Endodermal cell (in vitro differentiated cells): ENCODE measurements at regions not wholly inside any gene's neighbourhood (a gene's known extent, or its start where the extent isn't known, plus 50 kb on each side); places are given as distances from the start of the nearest gene placed in this dataset.
"Not testable (repeated sequence)": the region's sequence is repeated elsewhere in the genome, so short reads cannot be mapped to it uniquely, and the experiment has no call there.

Experiments used
- DNase-seq: peaks from one replicate; pipeline ENCODE4 v3.0.0-alpha.2; 2017
- H3K27ac ChIP-seq: 2 replicates; pipeline ENCODE4 v1.5.1; 2013; ENCODE audit warnings: mild to moderate bottlenecking, low read depth, low read length, moderate library complexity
- H3K27me3 ChIP-seq: 2 replicates; pipeline ENCODE4 v1.6.1; 2013; ENCODE audit warnings: mild to moderate bottlenecking, low read length, moderate library complexity; ENCODE audit not compliant: insufficient read depth, control insufficient read depth, poor library complexity, severe bottlenecking
- H3K36me3 ChIP-seq: 2 replicates; pipeline ENCODE4 v1.7.0; 2013; ENCODE audit warnings: mild to moderate bottlenecking, low read length, moderate library complexity; ENCODE audit not compliant: control insufficient read depth, insufficient read depth
- H3K4me1 ChIP-seq: one replicate; pipeline ENCODE4 v1.7.0; 2013; ENCODE audit warnings: low read length; ENCODE audit not compliant: control insufficient read depth, insufficient read depth
- H3K4me3 ChIP-seq: 2 replicates; pipeline ENCODE4 v1.5.1; 2013; ENCODE audit warnings: mild to moderate bottlenecking, low read length, moderate library complexity
- H3K9ac ChIP-seq: 2 replicates; pipeline ENCODE4 v1.6.1; 2013; ENCODE audit warnings: mild to moderate bottlenecking, low read length, moderate library complexity; ENCODE audit not compliant: poor library complexity, severe bottlenecking; ENCODE audit errors: extremely low read depth
- H3K9me3 ChIP-seq: 2 replicates; pipeline ENCODE4 v1.6.1; 2013; ENCODE audit warnings: mild to moderate bottlenecking, low read length, moderate library complexity; ENCODE audit not compliant: control insufficient read depth
- H3K27ac Mint-ChIP-seq: 2 replicates; pipeline ENCODE4 v1.8.0; 2020; ENCODE audit warnings: mixed read lengths
- H3K27me3 Mint-ChIP-seq: 2 replicates; pipeline ENCODE4 v1.8.0; 2021; ENCODE audit warnings: mild to moderate bottlenecking, mixed read lengths; ENCODE audit not compliant: insufficient read depth
- H3K36me3 Mint-ChIP-seq: 2 replicates; pipeline ENCODE4 v1.8.0; 2020; ENCODE audit warnings: low read depth, mixed read lengths
- H3K4me1 Mint-ChIP-seq: 2 replicates; pipeline ENCODE4 v1.8.0; 2020; ENCODE audit warnings: mixed read lengths
- H3K4me3 Mint-ChIP-seq: 2 replicates; pipeline ENCODE4 v1.8.0; 2020; ENCODE audit warnings: mild to moderate bottlenecking, moderate library complexity, mixed read lengths
- H3K9me3 Mint-ChIP-seq: 2 replicates; pipeline ENCODE4 v1.8.0; 2020; ENCODE audit warnings: mild to moderate bottlenecking, mixed read lengths
- CTCF ChIP-seq: fragments of 200-600 bp; sonication (generic); conservative IDR thresholded peaks from 2 replicates; pipeline ENCODE4 v1.5.0; 2021; ENCODE audit warnings: antibody characterized with exemption, mild to moderate bottlenecking
- WGBS, 2 experiments: methylation state at CpG; one replicate each; pipeline versions ENCODE4 v1.1.5 to v1.1.7; 2013; ENCODE audit warnings: missing lambda C conversion rate in 2 of 2, mixed read lengths in 1 of 2; ENCODE audit not compliant: insufficient coverage in 1 of 2, insufficient read length in 1 of 2; 5-methylcytosine and 5-hydroxymethylcytosine counted together

- no peaks in the 10 kb centered on the region for H3K36me3 Mint-ChIP-seq
- DNase-seq = no peak
- no peak overlapping the region for H3K4me3 ChIP-seq
- no peaks in the 10 kb centered on the region for H3K36me3 ChIP-seq
- H3K9me3 Mint-ChIP-seq = peaks cover 4% of the 10 kb centered on the region
- H3K4me1 Mint-ChIP-seq = peaks cover 9% of the 10 kb centered on the region
- no peak overlapping the region for H3K27ac Mint-ChIP-seq
- no peaks in the 10 kb centered on the region for H3K27me3 Mint-ChIP-seq
- 91 to 98% methylated on average over 4 to 5 of the region's 5 CpGs for WGBS, 2 experiments
- no peak overlapping the region for H3K4me3 Mint-ChIP-seq
- TF ChIP-seq CTCF = no peak
- no peak overlapping the region for H3K27ac ChIP-seq
- H3K9ac ChIP-seq = no peak overlapping the region
- peaks cover 4% of the 10 kb centered on the region for H3K4me1 ChIP-seq
- H3K27me3 ChIP-seq = no peaks in the 10 kb centered on the region
- H3K9me3 ChIP-seq = no peaks in the 10 kb centered on the region
These were observed 175.6 kb upstream of the CCNG1 start for GRCh38 chr5:163261647-163262269.

DNA sequence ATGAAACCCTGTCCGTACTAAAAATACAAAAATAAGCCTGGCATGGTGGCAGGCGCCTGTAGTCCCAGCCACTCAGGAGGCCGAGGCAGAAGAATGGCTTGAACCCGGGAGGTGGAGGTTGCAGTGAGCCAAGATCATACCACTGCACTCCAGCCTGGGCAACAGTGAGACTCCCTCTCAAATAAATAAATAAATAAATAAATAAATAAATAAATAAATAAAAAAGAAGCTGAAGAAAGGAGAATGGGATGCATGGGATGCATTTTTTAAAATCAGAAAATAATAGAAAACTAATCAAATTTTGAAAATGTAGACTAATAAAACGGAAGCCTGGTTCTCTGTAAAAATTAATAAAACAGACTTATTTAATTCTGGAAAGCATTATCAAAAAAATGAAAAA is 171.1 kb upstream of the CCNG1 start:
- H3K27me3 Mint-ChIP-seq, H3K4me3 ChIP-seq, H3K27ac ChIP-seq, H3K4me1 ChIP-seq, H3K9ac ChIP-seq, H3K36me3 ChIP-seq, H3K36me3 Mint-ChIP-seq, H3K9me3 ChIP-seq, DNase-seq, H3K27me3 ChIP-seq, H3K9me3 Mint-ChIP-seq, H3K27ac Mint-ChIP-seq, H3K4me3 Mint-ChIP-seq: not testable (repeated sequence)
- WGBS, 2 experiments = 92 to 93% methylated on average over 2 to 4 of the region's 5 CpGs
- peaks cover 30% of the 10 kb centered on the region for H3K4me1 Mint-ChIP-seq

DNA sequence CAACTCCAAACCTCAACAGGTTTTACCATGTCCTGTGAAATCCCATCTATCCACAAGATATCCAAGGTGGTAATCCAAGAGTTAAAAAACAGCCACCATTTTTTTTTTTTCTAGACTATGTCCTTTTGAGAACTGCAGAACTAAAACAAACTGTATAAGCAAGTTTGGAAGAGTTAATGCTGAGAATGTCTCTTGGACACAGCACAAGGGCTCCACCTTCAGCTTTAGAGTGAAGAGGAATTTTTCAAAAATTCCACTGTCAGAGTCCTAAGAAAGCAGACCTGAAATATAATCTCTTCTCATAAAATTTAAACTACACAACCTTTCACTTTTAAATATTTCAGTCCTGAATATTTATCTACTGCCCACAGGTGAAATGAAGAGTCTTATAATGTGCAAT is 167.8 kb upstream of the CCNG1 start:
- H3K9ac ChIP-seq = no peak overlapping the region
- peaks cover 4% of the 10 kb centered on the region for H3K36me3 ChIP-seq
- DNase-seq = no peak
- H3K9me3 ChIP-seq = peaks cover 30% of the 10 kb centered on the region
- Mint-ChIP-seq H3K36me3 (peaks cover 9% of the 10 kb centered on the region), H3K27me3 (no peaks in the 10 kb centered on the region), H3K4me3 (no peak overlapping the region), H3K27ac (peak overlapping the region; percentile 61), H3K4me1 (peaks cover 37% of the 10 kb centered on the region), H3K9me3 (peaks cover 27% of the 10 kb centered on the region)
- TF ChIP-seq CTCF = peak; percentile 70
- H3K4me3 ChIP-seq = no peak overlapping the region
- H3K27ac ChIP-seq = no peak overlapping the region
- no peaks in the 10 kb centered on the region for H3K27me3 ChIP-seq
- H3K4me1 ChIP-seq = peaks cover under 1% of the 10 kb centered on the region

DNA sequence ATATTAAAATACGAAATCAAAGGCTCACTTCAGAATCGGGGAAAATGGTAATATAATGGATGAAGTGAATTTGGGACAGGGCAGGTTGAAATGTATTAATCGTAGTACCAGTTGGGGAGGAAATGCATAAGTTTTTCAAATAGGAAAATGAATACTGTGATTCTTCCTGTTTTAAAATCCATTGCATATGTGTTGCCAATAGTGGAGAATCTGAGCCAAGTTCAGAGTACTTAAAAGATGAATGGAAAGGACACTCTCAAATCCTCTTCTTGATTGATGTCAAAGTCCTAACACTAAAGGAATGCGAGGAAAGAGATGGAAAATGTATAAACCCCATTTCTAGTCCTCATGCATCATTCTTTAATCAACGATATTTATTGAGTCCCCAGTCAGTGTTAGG is 160.9 kb upstream of the CCNG1 start:
- Histone ChIP-seq H3K9ac (no peak overlapping the region), H3K9me3 (peaks cover 40% of the 10 kb centered on the region), H3K4me1 (peaks cover 5% of the 10 kb centered on the region), H3K27ac (no peak overlapping the region), H3K4me3 (no peak overlapping the region), H3K27me3 (no peaks in the 10 kb centered on the region), H3K36me3 (peaks cover 4% of the 10 kb centered on the region)
- 90 to 97% methylated on average over 2 to 5 of the region's 5 CpGs for WGBS, 2 experiments
- Mint-ChIP-seq H3K9me3 (peaks cover 40% of the 10 kb centered on the region), H3K4me3 (no peak overlapping the region), H3K27ac (no peak overlapping the region), H3K36me3 (peaks cover 15% of the 10 kb centered on the region), H3K27me3 (no peaks in the 10 kb centered on the region), H3K4me1 (peaks cover 9% of the 10 kb centered on the region)
- DNase-seq = no peak
- TF ChIP-seq CTCF = no peak

- peaks cover 23% of the 10 kb centered on the region for H3K9me3 ChIP-seq
- H3K27ac ChIP-seq, H3K27ac Mint-ChIP-seq, DNase-seq, H3K4me3 ChIP-seq, H3K27me3 ChIP-seq, H3K36me3 ChIP-seq, H3K4me1 Mint-ChIP-seq, H3K4me1 ChIP-seq, H3K9ac ChIP-seq, H3K27me3 Mint-ChIP-seq, H3K4me3 Mint-ChIP-seq: not testable (repeated sequence)
- Mint-ChIP-seq H3K9me3 (peaks cover 14% of the 10 kb centered on the region), H3K36me3 (peaks cover 12% of the 10 kb centered on the region)
- WGBS, 2 experiments = 60% methylated on average over 1 of the region's 3 CpGs; no CpG with 5 or more reads in 1 of the 2 experiments
These were observed 156.5 kb upstream of the CCNG1 start for GRCh38 chr5:163280897-163281296.
